NCI-H748 (cell line): ENCODE measurements at regions not wholly inside any gene's neighbourhood (a gene's known extent, or its start where the extent isn't known, plus 50 kb on each side); places are given as distances from the start of the nearest gene placed in this dataset.

ENCODE experiments used
- DNase-seq: peaks from one replicate; lab custom pipeline; 2025; ENCODE audit not compliant: unreplicated experiment; lab: John Stamatoyannopoulos, UW

DNA sequence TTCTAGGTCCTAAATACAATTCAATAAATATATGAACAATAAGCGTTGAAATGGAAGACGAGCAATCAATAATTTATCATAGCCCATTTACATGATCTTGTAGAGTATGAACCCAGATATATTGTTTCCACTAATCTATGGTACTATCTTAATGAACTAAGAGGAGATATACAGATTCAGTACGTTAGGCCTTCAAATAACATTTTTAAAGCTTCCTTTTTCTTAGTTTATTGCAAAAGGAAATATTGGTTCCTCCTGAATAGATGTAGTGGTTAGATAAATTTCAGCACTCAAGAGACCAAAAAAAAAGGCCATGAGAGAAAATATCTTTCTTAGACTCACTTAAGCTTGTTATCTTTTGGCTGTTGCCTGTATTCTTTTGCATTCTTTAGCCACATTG, 147.5 kb upstream of the PITX2 start:
- no peak for DNase-seq

DNA sequence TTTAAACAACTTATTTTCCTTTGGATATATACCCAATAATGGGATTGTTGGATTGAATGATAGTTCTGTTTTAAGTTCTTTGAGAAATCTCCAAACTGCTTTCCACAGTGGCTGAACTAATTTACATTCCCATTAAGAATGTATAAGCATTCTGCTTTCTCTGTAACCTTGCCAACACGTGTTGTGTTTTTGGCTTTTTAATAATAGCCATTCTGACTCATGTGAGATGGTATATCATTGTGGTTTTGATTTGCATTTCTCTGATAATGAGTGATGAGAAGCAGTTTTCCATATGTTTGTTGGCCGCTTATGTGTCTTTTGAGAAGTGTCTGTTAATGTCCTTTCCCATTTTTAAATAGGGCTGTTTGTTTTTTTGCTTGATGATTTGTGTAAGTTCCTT, 155.6 kb upstream of the PITX2 start:
- DNase-seq, result no peak

GRCh38 chr4:110780538-110780937, 157.7 kb upstream of the PITX2 start:
- DNase-seq, result no peak

- no peak for DNase-seq
These were observed 159.1 kb upstream of the PITX2 start for GRCh38 chr4:110781944-110782343.

GRCh38 chr4:110787109-110787508, 164.2 kb upstream of the PITX2 start:
- DNase-seq, result no peak

- no peak for DNase-seq
These were observed 164.8 kb upstream of the PITX2 start for GRCh38 chr4:110787707-110788106.

GRCh38 chr4:110788302-110788701, 165.4 kb upstream of the PITX2 start:
- DNase-seq, result no peak

DNA sequence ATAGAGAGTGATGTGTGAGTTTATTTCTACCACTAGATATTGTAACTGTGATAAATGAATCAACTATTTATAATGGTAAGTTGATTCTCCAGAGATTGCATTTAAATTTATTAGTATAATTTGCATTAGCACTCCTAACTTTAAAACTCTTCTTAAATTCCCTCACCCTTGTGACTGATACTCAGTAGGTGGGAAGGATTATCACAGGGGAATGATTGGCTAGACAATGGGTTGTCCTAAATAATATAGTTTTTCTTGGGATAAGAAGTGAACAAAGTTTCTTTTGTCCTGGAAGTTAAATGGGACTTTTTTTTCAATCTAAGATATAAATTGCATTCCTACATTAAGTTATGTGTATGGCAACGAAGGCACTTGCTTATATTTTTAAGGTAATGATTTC, 169.2 kb upstream of the PITX2 start:
- no peak for DNase-seq

DNA sequence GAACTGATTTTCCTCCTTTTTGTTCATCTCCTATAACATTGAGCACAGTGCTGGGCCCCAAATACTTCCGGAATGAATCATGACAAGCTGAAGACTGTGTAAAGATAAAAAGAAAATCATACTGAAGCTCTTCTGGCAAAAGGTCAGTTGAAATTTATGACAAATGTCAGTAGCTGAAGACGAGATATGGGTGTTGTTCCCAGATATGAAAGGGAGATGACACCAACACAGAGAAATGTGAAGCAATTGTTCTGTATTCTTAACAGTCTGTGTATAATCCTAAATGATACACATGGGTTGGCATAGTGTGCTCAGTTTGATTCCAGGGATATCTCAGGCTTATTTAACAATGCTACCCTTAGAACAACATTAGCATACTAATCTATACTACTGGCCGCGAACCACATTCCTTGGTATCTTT, 170.5 kb upstream of the PITX2 start:
- no peak for DNase-seq

DNA sequence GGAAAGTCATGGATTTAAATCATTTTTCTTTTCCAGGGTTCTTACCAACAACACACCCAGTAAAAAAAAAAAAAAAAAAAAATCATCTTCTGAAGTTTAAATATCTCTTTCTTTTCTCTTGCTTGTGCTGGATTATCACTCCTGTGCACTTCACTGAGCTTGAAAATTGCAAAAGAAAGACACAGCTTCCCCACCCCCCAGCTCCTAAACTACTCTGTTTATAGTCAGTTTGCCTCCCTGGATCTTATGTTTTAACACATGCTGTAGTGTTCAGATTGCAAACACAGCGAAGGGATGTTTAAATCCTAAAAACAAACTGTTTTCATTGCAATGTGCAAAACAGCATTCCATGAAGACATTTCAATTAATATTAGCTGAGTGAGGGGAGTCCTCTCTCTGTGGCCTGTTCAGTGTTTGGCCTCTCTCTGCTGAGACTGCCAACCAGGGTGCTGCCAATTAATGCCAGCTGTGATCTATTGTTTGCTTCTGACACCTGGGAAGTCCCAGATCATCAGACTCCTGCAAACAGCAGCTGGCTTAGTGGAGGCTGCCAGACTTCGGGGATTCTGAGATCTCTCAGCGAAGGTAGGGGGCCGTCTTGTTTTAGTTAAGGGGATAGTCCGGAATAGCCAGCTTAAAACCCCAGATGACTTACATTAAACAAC, 171.1 kb upstream of the PITX2 start:
- DNase-seq, result no peak

- DNase-seq, result no peak
These were observed 173.1 kb upstream of the PITX2 start for GRCh38 chr4:110795971-110796370.

DNA sequence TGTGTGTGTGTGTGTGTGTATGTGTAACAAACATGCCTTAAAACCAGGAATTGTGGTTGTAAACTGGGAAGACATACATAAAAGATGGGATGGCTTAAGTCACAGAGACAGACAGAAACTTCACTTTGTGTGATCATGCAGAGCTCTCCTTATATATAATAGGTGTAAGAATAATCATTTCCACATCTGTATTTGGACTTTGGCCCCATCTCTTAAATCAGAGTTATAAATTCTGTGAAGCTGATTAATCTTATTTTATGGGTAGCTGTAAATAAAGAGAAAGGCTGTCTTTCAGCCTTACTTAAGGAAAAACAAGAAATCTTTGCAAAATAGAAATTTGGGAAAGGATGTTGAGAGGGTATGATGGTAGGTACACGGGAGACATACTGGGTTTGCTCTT, 174.6 kb upstream of the PITX2 start:
- no peak for DNase-seq

DNA sequence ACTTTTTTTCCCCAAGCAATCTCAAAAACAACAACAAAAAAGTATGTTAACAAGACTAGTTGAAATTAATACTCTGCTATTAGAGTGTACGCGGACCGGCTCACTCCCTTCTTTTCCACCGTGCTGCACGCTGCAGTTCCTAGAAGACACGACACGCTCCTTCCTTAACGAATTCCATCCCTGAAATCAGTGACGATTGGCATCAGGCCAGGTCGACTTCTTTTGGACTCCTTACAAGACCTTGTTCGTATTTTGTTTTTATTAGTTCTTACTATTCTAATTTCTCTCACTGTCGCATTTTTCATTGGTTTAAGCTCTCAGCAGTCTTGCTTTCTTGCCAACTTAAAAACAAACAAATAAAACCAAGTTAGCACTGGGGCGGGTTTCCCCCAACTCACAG, 175.8 kb upstream of the PITX2 start:
- no peak for DNase-seq

GRCh38 chr4:110799211-110799610, 176.3 kb upstream of the PITX2 start:
- DNase-seq, result no peak

DNA sequence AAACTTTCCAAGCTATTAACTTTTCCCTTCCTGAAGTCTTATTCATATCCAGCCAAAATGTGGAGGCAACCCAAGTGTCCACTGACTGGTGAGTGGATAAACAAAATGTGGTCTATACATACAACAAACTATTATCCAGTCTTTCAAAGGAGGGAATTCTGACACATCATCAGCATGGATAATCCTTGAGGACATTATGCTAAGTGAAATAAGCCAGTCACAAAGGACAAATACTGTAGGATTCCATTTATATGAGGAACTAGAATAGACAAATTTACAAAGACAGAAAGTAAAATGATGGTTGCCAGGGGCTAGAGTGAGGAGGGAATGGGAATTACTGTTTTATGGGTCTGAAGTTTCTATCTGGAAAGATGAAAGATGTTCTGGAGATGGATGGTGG, 178.7 kb upstream of the PITX2 start:
- no peak for DNase-seq

- DNase-seq, result no peak
These were observed 185.5 kb upstream of the PITX2 start for GRCh38 chr4:110808351-110808878.

DNA sequence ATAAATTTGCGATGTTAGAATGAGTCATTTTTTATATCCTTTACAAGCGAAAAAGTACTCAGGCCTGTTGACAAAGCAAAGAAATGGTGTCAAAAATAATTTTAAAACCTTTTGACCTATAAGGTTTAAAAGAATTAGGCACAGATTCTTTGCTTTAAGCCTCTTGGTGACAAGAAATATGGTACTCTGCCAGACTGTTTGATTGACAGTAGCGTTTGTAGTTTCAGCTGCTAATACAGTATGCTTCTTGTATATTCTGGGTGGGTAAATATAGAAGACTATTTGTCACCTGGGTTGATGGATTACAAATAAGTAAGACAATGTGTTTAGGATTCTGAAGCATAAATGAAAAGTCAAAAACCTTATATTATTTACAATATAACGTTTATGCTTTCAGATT, 193.1 kb upstream of the PITX2 start:
- no peak for DNase-seq

GRCh38 chr4:110816367-110816766, 193.5 kb upstream of the PITX2 start:
- DNase-seq, result no peak

GRCh38 chr4:110821186-110821585, 198.3 kb upstream of the PITX2 start:
- DNase-seq, result no peak

DNA sequence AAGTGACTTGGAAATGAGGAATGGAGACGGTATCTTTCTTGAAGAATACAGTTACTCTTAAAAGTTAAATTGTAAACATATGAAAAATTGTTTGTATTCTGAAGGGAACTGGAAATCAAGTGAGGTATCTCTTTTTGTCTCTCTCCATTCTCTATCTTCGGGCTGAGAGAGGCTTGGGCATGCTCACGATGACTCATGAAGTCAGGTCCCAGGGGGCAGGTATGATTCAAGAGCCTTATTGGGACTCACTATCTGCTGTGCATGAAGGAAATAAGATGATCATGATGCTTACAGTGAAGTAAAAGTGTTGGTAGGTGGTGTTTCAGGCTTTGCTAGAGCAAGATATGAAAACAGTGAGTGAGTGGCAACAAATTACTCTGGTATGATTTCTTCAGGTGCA, 200.4 kb upstream of the PITX2 start:
- no peak for DNase-seq

GRCh38 chr4:110824344-110824743, 201.5 kb upstream of the PITX2 start:
- no peak for DNase-seq

DNA sequence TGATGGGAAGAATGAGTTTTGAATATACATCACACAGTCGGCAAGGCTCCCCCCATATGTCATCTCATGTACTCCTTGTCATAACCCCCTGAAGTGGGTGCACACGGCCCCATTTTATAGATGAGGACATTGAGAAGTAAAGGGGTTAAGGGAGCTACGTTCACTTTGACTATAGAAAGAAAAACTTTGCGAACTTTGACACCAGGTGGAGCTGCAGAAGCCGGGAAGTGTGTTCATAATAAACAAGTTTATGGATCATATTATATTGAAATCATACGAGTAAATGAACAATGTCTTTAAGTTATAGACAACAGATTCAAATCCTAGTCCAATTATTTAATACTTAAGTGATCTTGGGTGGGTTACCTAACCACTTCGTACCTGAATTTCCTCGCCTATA, 203.8 kb upstream of the PITX2 start:
- DNase-seq, result no peak

DNA sequence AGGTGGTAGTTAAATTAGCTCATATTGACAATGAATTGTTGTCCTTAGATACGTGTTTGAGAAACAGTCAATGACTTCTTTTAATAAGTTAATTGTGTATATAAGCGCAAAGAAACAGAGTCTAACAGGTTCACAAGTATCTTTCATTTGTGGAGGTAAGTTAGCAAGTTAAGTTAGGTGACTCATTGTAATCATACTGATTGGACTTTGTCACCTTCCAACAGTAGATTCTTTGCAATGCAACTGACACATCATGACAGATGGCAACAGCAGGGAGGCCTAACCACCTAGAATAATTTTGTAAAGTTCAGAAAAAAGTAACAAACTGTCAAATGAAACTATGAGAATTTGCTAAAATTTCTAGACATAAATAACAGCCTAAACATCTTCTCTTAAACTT, 207.6 kb upstream of the PITX2 start:
- no peak for DNase-seq
